ENCODE measurements at regions not wholly inside any gene's neighbourhood (a gene's known extent, or its start where the extent isn't known, plus 50 kb on each side); places are given as distances from the start of the nearest gene placed in this dataset.
"Not testable (repeated sequence)": the region's sequence is repeated elsewhere in the genome, so short reads cannot be mapped to it uniquely, and the experiment has no call there.

GRCh38 chr18:30819619-30820018 lies 222.9 kb downstream of the DSC3 start:
- no peak for DNase-seq (ENCODE audit: low spot score)

- no peak for DNase-seq (ENCODE audit: low spot score)
Measured at GRCh38 chr18:30814446-30814845, 228.1 kb downstream of the DSC3 start.

GRCh38 chr18:30811580-30811979 lies 231.0 kb downstream of the DSC3 start:
- DNase-seq (ENCODE audit: low spot score): no peak

GRCh38 chr18:30810580-30810979 lies 232.0 kb downstream of the DSC3 start:
- DNase-seq (ENCODE audit: low spot score): no peak

- DNase-seq (ENCODE audit: low spot score): no peak
Measured at GRCh38 chr18:30806823-30807222, 235.7 kb downstream of the DSC3 start.

- no peak for DNase-seq (ENCODE audit: low spot score)
Measured at GRCh38 chr18:30800800-30801199, 241.7 kb downstream of the DSC3 start.

GRCh38 chr18:30792051-30792450 lies 250.5 kb downstream of the DSC3 start:
- no peak for DNase-seq (ENCODE audit: low spot score)

- DNase-seq (ENCODE audit: low spot score): not testable (repeated sequence)
Measured at GRCh38 chr18:30788411-30788991, 254.0 kb downstream of the DSC3 start.

- no peak for DNase-seq (ENCODE audit: low spot score)
Measured at GRCh38 chr18:30787410-30787809, 255.1 kb downstream of the DSC3 start.

- no peak for DNase-seq (ENCODE audit: low spot score)
Measured at GRCh38 chr18:30781601-30782000, 260.9 kb downstream of the DSC3 start.

- DNase-seq (ENCODE audit: low spot score): no peak
Measured at GRCh38 chr18:30775629-30776028, 266.9 kb downstream of the DSC3 start.

GRCh38 chr18:30772170-30772569 lies 270.4 kb downstream of the DSC3 start:
- not testable (repeated sequence) for DNase-seq (ENCODE audit: low spot score)

GRCh38 chr18:30766053-30766452 lies 276.5 kb downstream of the DSC3 start:
- no peak for DNase-seq (ENCODE audit: low spot score)

GRCh38 chr18:30765247-30765646 lies 277.3 kb downstream of the DSC3 start:
- DNase-seq (ENCODE audit: low spot score): no peak

- no peak for DNase-seq (ENCODE audit: low spot score)
Measured at GRCh38 chr18:30763902-30764350, 278.6 kb downstream of the DSC3 start.

- no peak for DNase-seq (ENCODE audit: low spot score)
Measured at GRCh38 chr18:30754846-30755245, 287.7 kb downstream of the DSC3 start.

GRCh38 chr18:30748541-30748940 lies 294.0 kb downstream of the DSC3 start:
- DNase-seq (ENCODE audit: low spot score): no peak

GRCh38 chr18:30746224-30746623 lies 296.3 kb downstream of the DSC3 start:
- DNase-seq (ENCODE audit: low spot score): no peak

- no peak for DNase-seq (ENCODE audit: low spot score)
Measured at GRCh38 chr18:30743033-30743432, 299.5 kb downstream of the DSC3 start.

- DNase-seq (ENCODE audit: low spot score): no peak
Measured at GRCh38 chr18:30730915-30731314, 311.6 kb downstream of the DSC3 start.

- no peak for DNase-seq (ENCODE audit: low spot score)
Measured at GRCh38 chr18:30727849-30728248, 314.7 kb downstream of the DSC3 start.

GRCh38 chr18:30713299-30713698 lies 329.2 kb downstream of the DSC3 start:
- DNase-seq (ENCODE audit: low spot score): no peak

- DNase-seq (ENCODE audit: low spot score): no peak
Measured at GRCh38 chr18:30712383-30712782, 330.2 kb downstream of the DSC3 start.

- DNase-seq (ENCODE audit: low spot score): no peak
Measured at GRCh38 chr18:30709595-30709994, 332.9 kb downstream of the DSC3 start.

GRCh38 chr18:30705943-30706342 lies 336.6 kb downstream of the DSC3 start:
- no peak for DNase-seq (ENCODE audit: low spot score)
